Keratinocyte (primary cell): ENCODE measurements at regions not wholly inside any gene's neighbourhood (a gene's known extent, or its start where the extent isn't known, plus 50 kb on each side); places are given as distances from the start of the nearest gene placed in this dataset.
A peak's percentile ranks its signal among the peaks of the same experiment; 100 is the strongest.

Source experiments
- DNase-seq: peaks from one replicate; pipeline ENCODE4 v3.0.0-alpha.2; 2011; ENCODE audit warnings: low read depth, missing footprints, low spot score
- FAIRE-seq: peaks from 2 replicates; lab custom pipeline; 2011; peaks lifted over from hg19 to GRCh38; lab: Jason Lieb, UNC
- H2AFZ ChIP-seq: 2 replicates; pipeline ENCODE4 v1.6.0; 2012; ENCODE audit warnings: low read length, control low read depth, inconsistent platforms; ENCODE audit not compliant: control insufficient read depth
- H3K27ac ChIP-seq: 2 replicates; pipeline ENCODE4 v1.5.1; 2011; ENCODE audit warnings: low read length; ENCODE audit not compliant: control insufficient read depth, insufficient read depth
- H3K27me3 ChIP-seq: 3 replicates; pipeline ENCODE4 v1.6.0; 2011; ENCODE audit warnings: low read length; ENCODE audit not compliant: control insufficient read depth, insufficient read depth; ENCODE audit errors: extremely low read depth
- H3K36me3 ChIP-seq, 2 experiments: 2 replicates in 1 of 2; 3 replicates in 1 of 2; pipeline ENCODE4 v1.5.1; 2011; ENCODE audit warnings: low read length in 2 of 2, mild to moderate bottlenecking in 1 of 2; ENCODE audit not compliant: control insufficient read depth in 2 of 2, insufficient read depth in 2 of 2; ENCODE audit errors: extremely low read depth in 1 of 2
- H3K4me1 ChIP-seq: 3 replicates; pipeline ENCODE4 v1.5.1; 2011; ENCODE audit warnings: low read length; ENCODE audit not compliant: control insufficient read depth, insufficient read depth; ENCODE audit errors: extremely low read depth
- H3K4me2 ChIP-seq: 3 replicates; pipeline ENCODE4 v1.6.0; 2011; ENCODE audit warnings: low read depth, low read length; ENCODE audit not compliant: control insufficient read depth, insufficient read depth; ENCODE audit errors: extremely low read depth
- H3K4me3 ChIP-seq, 3 experiments: fragments of 200-600 bp in 1 of 3; sonication (generic) in 1 of 3; 2 replicates in 2 of 3; 3 replicates in 1 of 3; pipeline ENCODE4 v1.5.1; 2011 to 2016; ENCODE audit warnings: low read length in 3 of 3, mild to moderate bottlenecking in 3 of 3, control low read depth in 2 of 3, inconsistent platforms in 1 of 3, low read depth in 1 of 3, mixed read lengths in 1 of 3, mixed run types in 1 of 3, moderate library complexity in 1 of 3; ENCODE audit not compliant: control insufficient read depth in 2 of 3, insufficient read depth in 2 of 3; ENCODE audit errors: extremely low read depth in 1 of 3
- H3K79me2 ChIP-seq: 2 replicates; pipeline ENCODE4 v1.6.0; 2012; ENCODE audit warnings: low read length; ENCODE audit not compliant: control insufficient read depth, insufficient read depth
- H3K9ac ChIP-seq: 3 replicates; pipeline ENCODE4 v1.6.0; 2011; ENCODE audit warnings: low read length; ENCODE audit not compliant: control insufficient read depth, insufficient read depth; ENCODE audit errors: extremely low read depth
- H3K9me1 ChIP-seq: 3 replicates; pipeline ENCODE4 v1.6.0; 2011; ENCODE audit warnings: low read length; ENCODE audit not compliant: control insufficient read depth, insufficient read depth; ENCODE audit errors: extremely low read depth
- H3K9me3 ChIP-seq: 2 replicates; pipeline ENCODE4 v1.5.1; 2012; ENCODE audit warnings: low read depth, low read length; ENCODE audit not compliant: control insufficient read depth
- H4K20me1 ChIP-seq: 3 replicates; pipeline ENCODE4 v1.6.0; 2011; ENCODE audit warnings: low read length; ENCODE audit not compliant: control insufficient read depth, insufficient read depth; ENCODE audit errors: extremely low read depth
- EZH2 ChIP-seq: IDR thresholded peaks from one replicate; pipeline ENCODE4 v1.6.1; 2012; ENCODE audit warnings: inconsistent platforms, mild to moderate bottlenecking, low read length, moderate library complexity
- dilution Hi-C: fragments of 300-500 bp; cut with MboI; formaldehyde crosslinking; loops from one replicate; pipeline ENCODE4 v1.7.0; 2020; ENCODE audit warnings: low sequenced_read_pairs; ENCODE audit not compliant: extremely low pct_ligation_motif_present
- TF ChIP-seq, protein P1 (sequence below), 3 experiments: IDR thresholded peaks in 1 of 3; conservative IDR thresholded peaks in 1 of 3; optimal IDR thresholded peaks in 1 of 3; 2 replicates in 2 of 3; 3 replicates in 1 of 3; pipeline versions ENCODE3 to v1.5.1; 2011; ENCODE audit warnings: low read length in 3 of 3, mild to moderate bottlenecking in 3 of 3, moderate library complexity in 2 of 3, control low read depth in 1 of 3, inconsistent platforms in 1 of 3; ENCODE audit not compliant: insufficient read depth in 2 of 3; ENCODE audit errors: extremely low read depth in 1 of 3

- H4K20me1 ChIP-seq, result no peaks in the 10 kb centered on the region
- no peak overlapping the region for H2AFZ ChIP-seq
- dilution Hi-C loops, result no loop called here
- H3K79me2 ChIP-seq, result no peaks in the 10 kb centered on the region
- H3K4me1 ChIP-seq, result peaks cover 20% of the 10 kb centered on the region
- H3K9ac ChIP-seq, result no peak overlapping the region
- no peaks in the 10 kb centered on the region for H3K9me3 ChIP-seq
- H3K36me3 ChIP-seq, result no peaks in the 10 kb centered on the region
- no peaks in the 10 kb centered on the region for H3K27me3 ChIP-seq
- TF ChIP-seq, protein P1, sequence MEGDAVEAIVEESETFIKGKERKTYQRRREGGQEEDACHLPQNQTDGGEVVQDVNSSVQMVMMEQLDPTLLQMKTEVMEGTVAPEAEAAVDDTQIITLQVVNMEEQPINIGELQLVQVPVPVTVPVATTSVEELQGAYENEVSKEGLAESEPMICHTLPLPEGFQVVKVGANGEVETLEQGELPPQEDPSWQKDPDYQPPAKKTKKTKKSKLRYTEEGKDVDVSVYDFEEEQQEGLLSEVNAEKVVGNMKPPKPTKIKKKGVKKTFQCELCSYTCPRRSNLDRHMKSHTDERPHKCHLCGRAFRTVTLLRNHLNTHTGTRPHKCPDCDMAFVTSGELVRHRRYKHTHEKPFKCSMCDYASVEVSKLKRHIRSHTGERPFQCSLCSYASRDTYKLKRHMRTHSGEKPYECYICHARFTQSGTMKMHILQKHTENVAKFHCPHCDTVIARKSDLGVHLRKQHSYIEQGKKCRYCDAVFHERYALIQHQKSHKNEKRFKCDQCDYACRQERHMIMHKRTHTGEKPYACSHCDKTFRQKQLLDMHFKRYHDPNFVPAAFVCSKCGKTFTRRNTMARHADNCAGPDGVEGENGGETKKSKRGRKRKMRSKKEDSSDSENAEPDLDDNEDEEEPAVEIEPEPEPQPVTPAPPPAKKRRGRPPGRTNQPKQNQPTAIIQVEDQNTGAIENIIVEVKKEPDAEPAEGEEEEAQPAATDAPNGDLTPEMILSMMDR (optimal IDR thresholded peaks at IDR 0.05 in 1 of 3, IDR thresholded peaks at IDR 0.05 in 1 of 3, conservative IDR thresholded peaks at IDR 0.05 in 1 of 3; ENCODE audit: extremely low read depth in 1 of 3, insufficient read depth in 2 of 3, low read length in 3 of 3), result no peak
- TF ChIP-seq EZH2, result no peak
- peak overlapping the region; percentile 32 for H3K4me2 ChIP-seq
- H3K27ac ChIP-seq, result peak overlapping the region; percentile 90
- H3K9me1 ChIP-seq, result no peaks in the 10 kb centered on the region
- no peak overlapping the region for H3K4me3 ChIP-seq
- FAIRE-seq, result no peak
- DNase-seq, result peak; percentile 13
Measured at GRCh38 chr19:31214997-31215396, 134.2 kb downstream of the TSHZ3 start.

GRCh38 chr19:31214086-31214485, 135.2 kb downstream of the TSHZ3 start:
- peak overlapping the region; percentile 90 for H3K27ac ChIP-seq
- peak overlapping the region; percentile 40 for H3K9ac ChIP-seq
- no peaks in the 10 kb centered on the region for H3K36me3 ChIP-seq
- dilution Hi-C loops, result no loop called here
- FAIRE-seq, result peak; percentile 99
- H3K9me1 ChIP-seq, result no peaks in the 10 kb centered on the region
- DNase-seq, result peak; percentile 95
- H3K9me3 ChIP-seq, result no peaks in the 10 kb centered on the region
- H4K20me1 ChIP-seq, result no peaks in the 10 kb centered on the region
- peaks cover 20% of the 10 kb centered on the region for H3K4me1 ChIP-seq
- peak overlapping the region in 1 of 3 experiments; percentile 15 for H3K4me3 ChIP-seq
- H3K79me2 ChIP-seq, result no peaks in the 10 kb centered on the region
- no peaks in the 10 kb centered on the region for H3K27me3 ChIP-seq
- peak overlapping the region; percentile 57 for H2AFZ ChIP-seq
- H3K4me2 ChIP-seq, result peak overlapping the region; percentile 69
- TF ChIP-seq, protein P1 (optimal IDR thresholded peaks at IDR 0.05 in 1 of 3, IDR thresholded peaks at IDR 0.05 in 1 of 3, conservative IDR thresholded peaks at IDR 0.05 in 1 of 3; ENCODE audit: extremely low read depth in 1 of 3, insufficient read depth in 2 of 3, low read length in 3 of 3), result no peak
- TF ChIP-seq EZH2, result no peak
